H1 (cell line): ENCODE measurements at regions not wholly inside any gene's neighbourhood (a gene's known extent, or its start where the extent isn't known, plus 50 kb on each side); places are given as distances from the start of the nearest gene placed in this dataset.

Experiments
- CTCF ChIA-PET: fragments of 300-600 bp; sonication (Branson Sonifier 250); formaldehyde crosslinking; loops from one replicate; lab custom pipeline; 2021; ENCODE audit not compliant: partially characterized antibody; lab: Charles Lee
- POLR2A ChIA-PET: fragments of 300-600 bp; sonication (Branson Sonifier 250); formaldehyde crosslinking; loops from one replicate; lab custom pipeline; 2021; ENCODE audit warnings: inconsistent platforms; ENCODE audit not compliant: partially characterized antibody; lab: Charles Lee
- DNase-seq, 2 experiments: peaks; one replicate each; pipeline versions ENCODE4 v3.0.0 to v3.0.0-alpha.2; 2010 to 2022; ENCODE audit warnings: low spot score in 2 of 2, low read depth in 1 of 2, mixed read lengths in 1 of 2
- FAIRE-seq: peaks from 2 replicates; lab custom pipeline; 2011; peaks lifted over from hg19 to GRCh38; lab: Jason Lieb, UNC
- H2AFZ ChIP-seq: 2 replicates; pipeline ENCODE4 v1.8.1; 2012; ENCODE audit warnings: low read length, inconsistent platforms
- H2AK5ac ChIP-seq: 2 replicates; pipeline ENCODE4 v1.6.1; 2013; ENCODE audit warnings: low read depth, low read length
- H2BK120ac ChIP-seq: replicated peaks from 2 replicates; pipeline ENCODE3; 2013; ENCODE audit warnings: low read depth, low read length, inconsistent platforms
- H2BK12ac ChIP-seq: 2 replicates; pipeline ENCODE4 v1.6.1; 2013; ENCODE audit warnings: low read depth, low read length
- H2BK15ac ChIP-seq: 2 replicates; pipeline ENCODE4 v1.6.1; 2013; ENCODE audit warnings: low read length
- H2BK20ac ChIP-seq: 2 replicates; pipeline ENCODE4 v1.6.1; 2013; ENCODE audit warnings: low read length
- H2BK5ac ChIP-seq: 2 replicates; pipeline ENCODE4 v1.6.1; 2013; ENCODE audit warnings: low read depth, low read length
- H3K14ac ChIP-seq: 2 replicates; pipeline ENCODE4 v1.6.1; 2013; ENCODE audit warnings: inconsistent platforms; ENCODE audit not compliant: insufficient read length
- H3K18ac ChIP-seq: 2 replicates; pipeline ENCODE4 v1.6.1; 2013; ENCODE audit warnings: low read length; ENCODE audit errors: extremely low read depth
- H3K23ac ChIP-seq: 2 replicates; pipeline ENCODE4 v1.6.1; 2013; ENCODE audit warnings: inconsistent platforms; ENCODE audit not compliant: insufficient read length
- H3K23me2 ChIP-seq: 2 replicates; pipeline ENCODE4 v1.6.1; 2013; ENCODE audit warnings: low read depth, low read length
- H3K27ac ChIP-seq: 2 replicates; pipeline ENCODE4 v1.6.1; 2011; ENCODE audit warnings: low read depth, low read length, inconsistent platforms
- H3K27me3 ChIP-seq, 4 experiments: replicated peaks in 1 of 4; 1 replicate in 1 of 4; 2 replicates in 3 of 4; pipeline versions ENCODE4 v1.6.1 to v1.8.1; 2011 to 2013; ENCODE audit warnings: low read length in 3 of 4, mild to moderate bottlenecking in 3 of 4, inconsistent platforms in 2 of 4, mixed read lengths in 2 of 4, moderate library complexity in 1 of 4; ENCODE audit not compliant: control insufficient read depth in 3 of 4, insufficient read depth in 3 of 4; ENCODE audit errors: extremely low read depth in 1 of 4
- H3K36me3 ChIP-seq, 4 experiments: 2 replicates each; pipeline versions ENCODE4 v1.6.1 to v1.8.1; 2011 to 2013; ENCODE audit warnings: mild to moderate bottlenecking in 4 of 4, low read length in 3 of 4, moderate library complexity in 2 of 4, control low read depth in 1 of 4, inconsistent platforms in 1 of 4; ENCODE audit not compliant: insufficient read depth in 4 of 4, control insufficient read depth in 2 of 4
- H3K4ac ChIP-seq: replicated peaks from 2 replicates; pipeline ENCODE3; 2013; ENCODE audit warnings: low read length, low read depth, mixed read lengths, inconsistent platforms; ENCODE audit not compliant: insufficient read length
- H3K4me1 ChIP-seq, 4 experiments: replicated peaks in 1 of 4; 1 replicate in 1 of 4; 2 replicates in 3 of 4; pipeline versions ENCODE4 v1.6.1 to v1.8.1; 2011 to 2013; ENCODE audit warnings: low read length in 3 of 4, inconsistent platforms in 2 of 4, mixed read lengths in 1 of 4; ENCODE audit not compliant: insufficient read depth in 4 of 4, control insufficient read depth in 3 of 4
- H3K4me2 ChIP-seq, 2 experiments: 2 replicates each; pipeline versions ENCODE4 v1.6.1 to v1.8.1; 2011 to 2013; ENCODE audit warnings: low read depth in 2 of 2, low read length in 2 of 2, control low read depth in 1 of 2, inconsistent platforms in 1 of 2, mild to moderate bottlenecking in 1 of 2; ENCODE audit not compliant: insufficient read depth in 1 of 2
- H3K4me3 ChIP-seq, 4 experiments: fragments of 200-600, 300-600 bp in 1 of 4; sonication (generic), shearing (Covaris generic), sonication (Bioruptor Twin) in 1 of 4; 2 replicates each; pipeline versions ENCODE4 v1.5.1 to v1.8.1; 2011 to 2016; ENCODE audit warnings: low read length in 4 of 4, low read depth in 3 of 4, control low read depth in 2 of 4, inconsistent platforms in 2 of 4, mild to moderate bottlenecking in 2 of 4, mixed read lengths in 1 of 4, moderate library complexity in 1 of 4; ENCODE audit not compliant: insufficient read depth in 2 of 4; ENCODE audit errors: extremely low read depth in 1 of 4
- H3K56ac ChIP-seq: replicated peaks from 2 replicates; pipeline ENCODE3; 2013; ENCODE audit warnings: low read depth, mild to moderate bottlenecking, mixed read lengths, low read length, inconsistent platforms; ENCODE audit not compliant: insufficient read length
- H3K79me1 ChIP-seq: 2 replicates; pipeline ENCODE4 v1.6.1; 2013; ENCODE audit warnings: low read depth, low read length, control low read depth
- H3K79me2 ChIP-seq, 2 experiments: 2 replicates each; pipeline versions ENCODE4 v1.6.1 to v1.8.1; 2012 to 2013; ENCODE audit warnings: low read length in 2 of 2, mild to moderate bottlenecking in 2 of 2, inconsistent platforms in 1 of 2; ENCODE audit not compliant: insufficient read depth in 2 of 2, control insufficient read depth in 1 of 2
- H3K9ac ChIP-seq, 4 experiments: replicated peaks in 1 of 4; 1 replicate in 1 of 4; 2 replicates in 3 of 4; pipeline versions ENCODE4 v1.6.1 to v1.8.1; 2011 to 2013; ENCODE audit warnings: low read depth in 3 of 4, low read length in 3 of 4, control low read depth in 2 of 4, mild to moderate bottlenecking in 2 of 4, moderate library complexity in 2 of 4, inconsistent platforms in 1 of 4; ENCODE audit errors: extremely low read depth in 1 of 4
- H3K9me3 ChIP-seq, 2 experiments: 2 replicates each; pipeline versions ENCODE4 v1.6.1 to v1.8.1; 2012 to 2013; ENCODE audit warnings: mild to moderate bottlenecking in 2 of 2, moderate library complexity in 2 of 2, control low read depth in 1 of 2, inconsistent platforms in 1 of 2, low read depth in 1 of 2, low read length in 1 of 2, mixed read lengths in 1 of 2; ENCODE audit not compliant: insufficient read depth in 2 of 2
- H4K20me1 ChIP-seq, 2 experiments: replicated peaks in 1 of 2; 2 replicates each; pipeline versions ENCODE3 to v1.8.1; 2011 to 2013; ENCODE audit warnings: inconsistent platforms in 2 of 2, low read length in 2 of 2, mild to moderate bottlenecking in 1 of 2; ENCODE audit not compliant: insufficient read depth in 2 of 2, control insufficient read depth in 1 of 2
- H4K5ac ChIP-seq: 2 replicates; pipeline ENCODE4 v1.6.1; 2013; ENCODE audit warnings: low read length, low read depth, mixed read lengths, inconsistent platforms; ENCODE audit not compliant: insufficient read length
- H4K8ac ChIP-seq: 2 replicates; pipeline ENCODE4 v1.8.0; 2013; ENCODE audit warnings: mild to moderate bottlenecking, moderate library complexity, low read length, inconsistent platforms; ENCODE audit not compliant: insufficient read depth; ENCODE audit errors: extremely low read depth
- H4K91ac ChIP-seq: replicated peaks from 2 replicates; pipeline ENCODE3; 2013; ENCODE audit warnings: low read length, mixed read lengths, inconsistent platforms; ENCODE audit not compliant: insufficient read length
- ASH2L ChIP-seq: fragments of 200-600, 300-600 bp; sonication (generic); IDR thresholded peaks from one replicate; pipeline ENCODE4 v1.7.1; 2017; ENCODE audit warnings: low read length
- BCL11A ChIP-seq, 2 experiments: IDR thresholded peaks; one replicate each; pipeline ENCODE4 v1.6.1; 2011; ENCODE audit warnings: low read depth in 2 of 2, low read length in 2 of 2, mild to moderate bottlenecking in 2 of 2
- EP300 ChIP-seq, 2 experiments: IDR thresholded peaks; 1 replicate in 1 of 2; 2 replicates in 1 of 2; pipeline ENCODE4 v1.6.1; 2011 to 2012; ENCODE audit warnings: low read depth in 2 of 2, low read length in 2 of 2, mild to moderate bottlenecking in 2 of 2, borderline replicate concordance in 1 of 2, inconsistent platforms in 1 of 2, moderate library complexity in 1 of 2
- HDAC2 ChIP-seq, 2 experiments: fragments of 300-600 bp in 1 of 2; sonication (generic) in 1 of 2; IDR thresholded peaks; 2 replicates each; pipeline ENCODE4 v1.6.1; 2011 to 2012; ENCODE audit warnings: low read depth in 2 of 2, low read length in 2 of 2, mild to moderate bottlenecking in 2 of 2, moderate library complexity in 2 of 2, borderline replicate concordance in 1 of 2, inconsistent platforms in 1 of 2
- HDAC6 ChIP-seq: IDR thresholded peaks from one replicate; pipeline ENCODE4 v1.7.1; 2012; ENCODE audit warnings: low read depth, mild to moderate bottlenecking, inconsistent platforms, low read length, moderate library complexity
- MAFK ChIP-seq: IDR thresholded peaks from 2 replicates; pipeline ENCODE4 v1.6.1; 2012; ENCODE audit warnings: low read depth, mild to moderate bottlenecking, improper control_type of control experiment, low read length
- POLR2AphosphoS5 ChIP-seq: IDR thresholded peaks from 2 replicates; pipeline ENCODE4 v1.6.1; 2011; ENCODE audit warnings: low read depth, low read length
- POU5F1 ChIP-seq: IDR thresholded peaks from 2 replicates; pipeline ENCODE4 v1.6.1; 2011; ENCODE audit warnings: low read depth, mild to moderate bottlenecking, low read length, moderate library complexity
- RFX5 ChIP-seq: IDR thresholded peaks from 2 replicates; pipeline ENCODE4 v1.6.1; 2011; ENCODE audit warnings: low read depth, low read length, improper control_type of control experiment, borderline replicate concordance
- RXRA ChIP-seq: IDR thresholded peaks from 2 replicates; pipeline ENCODE4 v1.6.1; 2011; ENCODE audit warnings: low read depth, mild to moderate bottlenecking, low read length, moderate library complexity; ENCODE audit not compliant: insufficient read depth
- SP1 ChIP-seq: IDR thresholded peaks from 2 replicates; pipeline ENCODE4 v1.6.1; 2011; ENCODE audit warnings: low read depth, low read length
- WGBS, 2 experiments: shearing (Covaris generic) in 1 of 2; methylation state at CpG; one replicate each; pipeline versions ENCODE4 v1.1.6 to v1.1.7; 2013 to 2015; ENCODE audit warnings: low lambda C conversion rate in 2 of 2, mixed read lengths in 2 of 2, inconsistent platforms in 1 of 2, low coverage in 1 of 2, missing lambda C conversion rate in 1 of 2; ENCODE audit not compliant: insufficient replicate concordance in 2 of 2, insufficient coverage in 1 of 2, insufficient read length in 1 of 2; ENCODE audit errors: extremely low coverage in 1 of 2, missing lambda C conversion rate in 1 of 2; 5-methylcytosine and 5-hydroxymethylcytosine counted together

DNA sequence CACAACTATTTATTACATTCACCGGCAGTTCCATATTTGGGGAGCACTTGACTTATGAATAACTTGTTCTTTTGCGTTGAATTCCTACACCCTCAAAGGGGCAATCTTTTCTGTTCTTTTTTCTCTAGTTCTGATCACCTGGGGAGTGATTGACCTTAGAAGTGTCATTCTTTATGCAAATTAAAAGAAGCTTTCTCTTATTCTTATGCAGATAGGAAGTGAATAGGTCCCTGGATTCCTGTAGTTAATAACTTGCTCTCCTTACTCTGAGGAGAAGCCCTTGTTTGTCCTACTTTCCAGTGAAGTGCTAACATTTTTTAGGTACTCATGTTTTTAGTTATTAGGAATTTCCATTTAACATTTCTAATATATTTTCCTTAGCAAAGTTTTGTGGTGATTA, 569.8 kb upstream of the LRRTM1 start:
- no peak overlapping the region for H2BK120ac ChIP-seq
- 20% methylated on average over 2 of the region's 2 CpGs; no CpG with 5 or more reads in 1 of the 2 experiments for WGBS, 2 experiments
- H3K4me2 ChIP-seq = peak overlapping the region; percentile 37 to 39; a peak in 3 of 4 replicates
- no peaks in the 10 kb centered on the region for H4K20me1 ChIP-seq
- no peaks in the 10 kb centered on the region for H3K36me3 ChIP-seq
- ChIA-PET CTCF (no interaction called here), POLR2A (interaction anchor here (1.0 kb wide), 1 partner anchor 11 kb away, joined by 3 read pairs; no protein-coding TSS in a partner anchor)
- peak; percentile 13 for FAIRE-seq
- H3K23ac ChIP-seq = no peak overlapping the region
- H2AK5ac ChIP-seq = no peak overlapping the region
- no peak overlapping the region for H3K56ac ChIP-seq
- peak overlapping the region in 1 of 4 experiments; percentile 40; a peak in 2 of 8 replicates for H3K4me3 ChIP-seq
- peaks cover 0 to 25% (median 0%) of the 10 kb centered on the region in 4 experiments; a peak in 2 of 7 replicates for H3K4me1 ChIP-seq
- no peak overlapping the region for H2BK20ac ChIP-seq
- no peak overlapping the region for H2BK15ac ChIP-seq
- TF ChIP-seq ASH2L = no peak
- TF ChIP-seq POU5F1 = peak; percentile 96
- TF ChIP-seq MAFK = no peak
- TF ChIP-seq HDAC6 = no peak
- TF ChIP-seq RXRA = no peak
- TF ChIP-seq POLR2AphosphoS5 = no peak
- TF ChIP-seq RFX5 = no peak
- peak in 1 of 2 experiments; percentile 41 for TF ChIP-seq BCL11A (IDR thresholded peaks at IDR 0.05; ENCODE audit: low read depth in 2 of 2, low read length in 2 of 2)
- TF ChIP-seq EP300 (IDR thresholded peaks at IDR 0.05; ENCODE audit: borderline replicate concordance in 1 of 2, low read depth in 2 of 2, low read length in 2 of 2) = peak in 1 of 2 experiments; percentile 54; a peak in 1 of 3 replicates
- TF ChIP-seq SP1 = 0 out of 2 replicates have a peak, but pooled peaks have one; percentile 42
- 0 out of 4 replicates have a peak, but pooled peaks of 1 of the 2 experiments have one; percentile 35 for TF ChIP-seq HDAC2 (IDR thresholded peaks at IDR 0.05; ENCODE audit: borderline replicate concordance in 1 of 2, low read depth in 2 of 2, low read length in 2 of 2)
- H3K79me2 ChIP-seq = no peaks in the 10 kb centered on the region
- no peaks in the 10 kb centered on the region for H3K79me1 ChIP-seq
- H4K8ac ChIP-seq = no peak overlapping the region
- no peaks in the 10 kb centered on the region; a peak in 1 of 4 replicates for H3K9me3 ChIP-seq
- no peak overlapping the region for H2AFZ ChIP-seq
- H3K14ac ChIP-seq = no peak overlapping the region
- DNase-seq = no peak
- H2BK5ac ChIP-seq = no peak overlapping the region
- H2BK12ac ChIP-seq = no peak overlapping the region
- H3K27me3 ChIP-seq = no peaks in the 10 kb centered on the region
- H3K4ac ChIP-seq = no peak overlapping the region
- H3K9ac ChIP-seq = no peak overlapping the region
- H3K18ac ChIP-seq = no peak overlapping the region
- no peak overlapping the region for H4K91ac ChIP-seq
- H3K27ac ChIP-seq = no peak overlapping the region
- H3K23me2 ChIP-seq = no peaks in the 10 kb centered on the region
- H4K5ac ChIP-seq = peak overlapping the region; percentile 94
